ENCODE measurements at regions not wholly inside any gene's neighbourhood (a gene's known extent, or its start where the extent isn't known, plus 50 kb on each side); places are given as distances from the start of the nearest gene placed in this dataset.

DNA sequence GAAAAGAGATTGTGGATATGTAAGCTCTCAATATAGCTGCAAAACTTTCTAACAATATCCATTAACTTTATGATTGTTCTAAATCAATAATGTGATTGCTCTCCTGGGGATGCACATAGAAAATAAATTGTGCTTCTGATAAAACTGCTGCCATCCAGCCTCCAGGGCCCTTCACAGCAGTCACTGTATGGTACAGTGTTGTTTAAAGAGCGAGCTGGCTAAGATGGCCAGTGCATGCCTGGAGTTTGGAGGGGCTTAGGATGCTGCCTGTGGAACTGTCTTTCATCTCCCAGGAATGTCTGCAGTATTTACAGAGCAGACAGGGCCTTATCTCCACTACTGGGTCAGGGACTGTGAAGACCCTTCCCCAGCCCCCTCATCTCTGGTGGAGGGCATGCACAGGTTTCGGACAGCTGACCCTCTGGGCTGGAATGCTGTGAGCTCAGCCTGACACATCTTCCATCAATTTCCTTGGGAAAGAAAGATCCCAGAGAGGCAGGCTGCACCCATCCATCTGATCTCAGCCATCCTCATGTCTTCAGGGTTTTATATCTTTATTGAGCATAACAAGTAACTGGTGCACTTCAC is 137.0 kb downstream of the PLPP3 start:
- DNase-seq (ENCODE audit: low spot score), result no peak

DNA sequence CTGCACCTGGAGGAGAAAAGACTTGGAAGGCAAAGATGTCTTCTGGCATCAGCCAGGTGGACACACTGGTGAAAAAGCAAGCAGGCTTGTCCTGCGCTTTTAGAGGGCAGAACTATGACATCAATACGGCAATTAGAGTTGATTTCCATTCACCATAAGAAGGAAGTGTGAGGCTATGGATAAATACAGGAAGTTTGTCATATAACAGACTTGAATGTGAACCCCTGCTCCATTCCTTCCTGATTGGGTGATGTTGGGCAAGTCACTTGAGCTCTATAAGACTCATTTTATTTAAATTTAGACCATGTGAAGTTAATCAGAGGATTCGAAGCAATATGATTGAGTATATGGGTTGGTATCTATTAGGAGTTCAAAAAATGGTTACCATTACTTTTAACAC is 137.8 kb downstream of the PLPP3 start:
- DNase-seq (ENCODE audit: low spot score), result no peak

DNA sequence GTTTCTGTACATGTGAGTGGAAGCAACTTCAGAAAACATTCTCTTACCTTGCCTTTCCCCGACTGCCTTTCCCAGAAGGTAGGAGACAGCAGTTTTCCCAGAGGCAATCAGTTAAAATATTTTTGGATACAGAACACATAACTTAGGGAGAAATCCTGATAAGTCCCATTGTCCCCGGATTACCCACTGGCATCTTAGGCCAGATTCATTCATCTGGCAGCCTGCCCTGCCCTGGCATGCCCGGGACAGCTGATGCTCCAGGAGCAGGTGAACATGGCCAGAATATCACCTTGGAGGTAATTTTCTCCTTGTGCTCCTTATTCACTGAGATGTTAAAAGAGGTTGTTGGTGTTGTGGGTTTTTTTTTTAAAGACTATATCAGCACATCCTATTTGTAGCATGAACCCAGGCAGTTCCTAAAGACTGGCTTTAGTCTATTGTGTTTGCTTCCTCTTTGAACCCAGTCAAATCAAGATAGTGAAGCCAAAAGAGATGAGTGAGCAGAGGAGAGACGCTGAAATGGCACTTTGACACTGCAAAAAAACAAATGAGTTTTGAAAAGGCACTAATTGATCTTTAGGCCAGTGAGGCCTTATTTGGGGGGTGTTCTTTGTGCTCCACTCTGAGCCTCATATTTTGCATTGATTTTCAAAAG is 139.6 kb downstream of the PLPP3 start:
- no peak for DNase-seq (ENCODE audit: low spot score)

DNA sequence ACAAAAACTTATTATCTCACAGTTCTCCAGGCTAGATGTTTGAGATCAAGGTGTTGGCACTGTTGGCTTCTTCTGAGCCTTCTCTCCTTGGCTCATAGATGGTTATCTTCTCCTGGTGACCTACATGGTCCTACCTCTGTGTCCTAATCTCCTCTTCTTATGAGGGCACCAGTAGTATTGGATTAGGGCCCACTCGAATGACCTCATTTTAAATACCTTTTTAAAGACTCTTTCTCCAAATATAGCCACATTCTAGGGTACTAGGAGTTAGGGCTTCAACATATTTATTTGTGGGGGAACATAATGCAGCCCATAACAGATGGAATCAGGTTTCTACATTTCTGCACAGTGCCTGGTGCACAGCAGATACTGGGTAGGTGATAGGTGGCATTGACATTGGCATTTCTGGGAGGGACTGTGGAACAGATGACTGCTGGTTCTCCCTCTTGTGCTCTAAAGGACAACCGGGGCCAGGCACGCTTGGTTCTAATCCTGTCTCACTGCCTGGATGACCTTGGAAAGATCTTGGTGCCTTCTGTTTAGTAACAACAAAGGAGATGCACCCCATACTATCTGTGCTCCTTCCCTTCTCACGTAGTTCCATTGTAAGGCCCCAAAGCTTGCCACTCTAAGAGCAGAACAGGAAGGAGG is 140.3 kb downstream of the PLPP3 start:
- DNase-seq (ENCODE audit: low spot score), result no peak

DNA sequence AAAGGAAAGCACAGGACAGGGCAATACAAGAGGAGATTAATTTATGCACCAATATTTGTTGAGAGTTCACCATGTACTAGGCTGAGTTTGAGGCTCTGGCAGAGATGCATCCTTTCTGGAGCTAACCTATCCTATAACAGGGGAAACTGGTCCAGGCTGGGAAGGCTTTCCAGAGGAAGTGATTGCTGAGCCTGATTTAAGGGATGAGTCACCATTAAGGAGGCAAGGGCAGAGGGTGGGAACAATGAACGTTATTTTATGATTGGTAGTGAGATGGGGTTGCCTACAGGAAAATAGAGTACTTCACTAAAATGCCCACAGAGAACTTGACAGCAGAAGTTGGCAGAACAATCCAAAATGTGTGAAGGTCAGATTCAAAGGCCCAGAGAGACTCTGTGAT is 141.4 kb downstream of the PLPP3 start:
- peak; percentile 20 for DNase-seq (ENCODE audit: low spot score)

DNA sequence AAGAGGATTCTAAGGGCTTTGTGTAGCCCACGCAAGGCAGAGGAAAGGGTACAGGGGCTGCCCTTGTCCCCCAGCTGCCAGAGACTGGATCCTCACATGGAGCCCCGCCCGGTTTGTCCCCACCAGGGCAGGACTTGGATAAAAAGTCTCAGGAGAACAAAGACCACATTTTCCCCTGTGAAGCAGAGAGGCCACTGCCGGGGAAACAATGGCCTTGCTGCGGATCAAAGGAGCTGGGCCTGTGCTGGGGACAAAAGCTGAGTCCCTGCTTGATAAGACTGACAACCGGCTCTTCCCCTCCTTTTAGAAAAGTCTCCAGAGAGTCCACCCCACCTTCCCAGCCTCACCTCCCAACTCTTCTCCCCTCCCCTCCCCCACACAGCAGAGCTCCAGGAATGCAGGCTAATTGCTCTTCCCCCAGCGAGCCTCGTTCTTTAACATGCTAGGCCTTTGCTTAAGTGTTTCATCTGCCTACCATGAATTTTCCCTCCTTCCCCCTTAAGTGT is 142.4 kb downstream of the PLPP3 start:
- DNase-seq (ENCODE audit: low spot score), result no peak

DNA sequence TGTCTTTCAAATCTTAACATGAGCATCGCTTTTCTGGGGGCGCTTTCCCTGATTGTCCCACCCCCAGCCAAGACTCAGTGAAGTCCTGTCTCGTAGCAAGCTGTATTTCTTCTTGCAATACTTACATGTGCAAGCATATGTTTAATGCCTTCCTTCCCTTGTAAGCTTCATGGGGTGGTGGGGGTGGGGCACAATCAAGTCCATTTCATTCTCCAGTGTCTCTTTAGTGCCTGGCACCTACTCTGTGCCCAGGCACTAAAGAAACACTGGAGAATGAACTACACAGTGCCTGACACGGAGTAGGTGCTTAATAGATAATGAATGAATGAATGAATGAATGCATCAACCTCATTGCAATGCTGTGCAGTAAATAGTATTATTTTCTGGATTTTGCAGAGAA is 143.1 kb downstream of the PLPP3 start:
- no peak for DNase-seq (ENCODE audit: low spot score)

DNA sequence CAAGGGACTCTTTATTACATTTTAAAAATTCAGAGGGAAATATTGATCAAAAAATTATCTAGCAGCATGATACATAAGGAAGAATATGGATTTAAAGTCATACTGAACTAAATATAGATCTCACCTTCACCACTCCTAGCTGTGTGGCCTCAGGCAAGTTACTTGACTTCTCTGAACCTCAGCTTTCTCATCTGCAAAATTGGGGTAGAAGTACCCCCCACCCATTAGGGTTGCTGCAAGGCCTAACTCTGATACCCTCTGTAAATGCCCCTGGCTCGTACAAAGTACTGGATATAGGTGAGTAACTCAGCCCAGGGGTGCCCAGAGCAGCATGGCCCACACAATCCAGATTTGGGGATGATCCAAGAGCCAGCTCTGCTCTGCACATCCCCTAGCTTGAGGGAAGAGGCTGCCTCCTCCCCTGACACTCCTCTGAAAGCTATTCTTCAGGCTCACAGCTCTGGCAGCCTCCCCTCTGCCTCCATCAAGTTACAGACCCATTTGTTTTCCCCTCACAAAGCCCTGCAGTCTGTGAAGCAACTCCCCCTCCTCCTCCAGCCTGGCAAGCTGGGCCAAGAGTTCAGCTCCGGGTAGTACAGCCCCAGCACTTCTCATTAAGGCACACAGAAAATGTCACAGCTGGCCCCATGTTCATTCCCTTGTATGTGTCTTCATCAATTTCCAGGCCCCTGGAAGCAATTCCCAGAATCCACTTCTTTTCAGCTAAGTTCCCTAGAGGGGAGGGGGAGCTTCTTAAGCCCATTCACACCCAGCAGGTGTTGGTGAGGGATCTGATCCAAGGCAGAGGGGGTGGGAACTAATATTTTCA is 143.7 kb downstream of the PLPP3 start:
- DNase-seq (ENCODE audit: low spot score), result no peak

DNA sequence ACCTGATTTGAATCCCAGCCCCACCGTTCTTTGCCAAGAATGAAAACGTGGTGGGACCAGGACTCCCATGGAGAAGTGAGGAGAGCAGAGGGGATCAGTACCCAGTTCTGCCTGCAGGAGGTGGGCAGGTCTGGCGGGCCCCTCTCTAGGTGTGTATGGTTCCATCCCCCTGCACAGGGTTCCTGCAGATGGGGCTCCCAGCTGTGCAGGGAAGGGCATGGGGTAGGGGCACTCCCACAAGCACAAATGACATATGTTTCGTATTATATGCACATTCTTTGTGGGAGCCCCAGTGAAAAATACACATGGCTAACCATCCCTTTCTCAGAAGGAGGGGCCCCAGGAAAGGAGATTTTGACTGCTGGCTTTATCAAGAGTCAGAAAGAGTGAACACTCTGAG is 144.6 kb downstream of the PLPP3 start:
- DNase-seq (ENCODE audit: low spot score), result no peak

DNA sequence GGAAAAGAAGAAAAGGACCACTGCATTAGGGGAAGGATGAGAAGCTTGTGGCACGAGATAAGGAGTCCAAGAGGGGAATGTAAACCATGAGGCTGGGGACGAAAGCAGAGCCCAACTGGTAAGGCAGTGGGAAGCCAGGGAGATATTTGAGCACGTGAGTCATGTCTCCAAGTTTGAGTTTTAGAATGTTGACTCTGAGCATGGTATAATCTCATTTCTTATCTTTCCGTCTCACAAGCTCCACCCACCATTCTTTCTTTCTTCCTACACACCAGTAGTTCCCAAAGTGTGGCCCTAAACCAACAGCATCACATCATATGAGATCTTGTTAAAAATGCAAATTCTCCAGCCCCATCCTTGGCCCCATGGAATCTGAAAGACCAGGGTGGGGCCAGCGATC is 145.3 kb downstream of the PLPP3 start:
- no peak for DNase-seq (ENCODE audit: low spot score)

DNA sequence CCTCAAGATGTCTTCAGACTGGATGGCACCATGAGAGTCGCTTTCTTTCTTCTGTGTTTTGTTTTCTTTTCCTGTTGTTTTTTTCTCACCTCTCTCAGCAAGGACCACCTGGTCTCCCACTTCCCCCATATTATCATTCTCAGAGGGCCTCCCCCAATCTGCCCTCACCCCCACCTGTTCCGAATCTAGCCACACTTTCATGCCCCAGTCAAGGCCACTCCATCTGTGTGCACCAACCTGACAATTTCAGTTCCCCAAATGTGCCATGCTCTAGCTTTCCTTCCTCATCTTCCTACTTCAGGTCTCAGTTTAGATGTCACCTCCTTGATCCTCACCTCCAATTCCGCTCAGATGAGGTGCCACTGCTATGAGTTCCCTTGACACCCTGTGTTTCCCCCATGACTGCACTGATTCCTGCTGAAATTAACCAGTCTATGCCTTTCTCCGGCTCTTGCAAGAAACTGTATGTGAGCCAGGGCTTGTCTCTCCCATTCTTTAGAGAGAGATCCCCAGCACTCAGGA is 146.2 kb downstream of the PLPP3 start:
- no peak for DNase-seq (ENCODE audit: low spot score)

DNA sequence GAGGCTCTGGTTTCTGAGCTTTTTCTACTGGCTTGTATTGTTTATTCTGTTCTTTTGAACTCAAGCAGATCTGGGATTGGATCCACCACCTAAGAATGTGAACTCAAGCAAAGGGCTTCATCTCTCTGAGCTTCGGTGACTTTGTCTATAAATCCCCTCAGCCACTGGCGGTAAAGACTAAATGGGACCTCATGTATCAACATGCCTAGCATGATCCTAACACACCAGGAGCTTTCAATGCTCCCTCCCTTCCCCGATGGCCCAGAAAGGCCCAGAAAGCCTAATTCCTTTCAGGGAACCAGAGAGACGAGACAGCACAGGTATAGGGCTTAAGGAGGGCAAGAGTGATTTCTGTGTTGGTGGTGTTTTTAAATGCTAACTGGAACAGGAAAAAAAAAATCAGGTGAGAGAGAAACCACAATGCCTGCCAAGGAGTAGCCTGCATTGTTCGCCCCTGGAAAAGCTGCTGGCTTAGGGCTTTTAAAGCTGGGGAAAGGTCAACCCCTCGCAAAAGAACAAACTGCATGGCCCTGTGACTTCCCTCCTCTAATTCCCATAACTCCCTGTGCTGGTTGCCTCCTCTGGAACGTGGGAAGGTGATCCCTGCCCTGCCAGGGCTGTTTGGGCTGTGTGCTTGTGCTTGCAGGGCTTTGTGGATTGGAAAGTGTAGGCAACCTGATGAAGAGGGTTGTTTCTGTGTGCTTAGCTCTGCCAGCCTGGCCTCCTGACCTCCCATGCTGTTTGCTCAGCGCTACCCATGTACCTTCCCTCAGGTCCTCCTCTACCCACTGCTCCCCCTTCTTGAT is 147.0 kb downstream of the PLPP3 start:
- DNase-seq (ENCODE audit: low spot score), result no peak

DNA sequence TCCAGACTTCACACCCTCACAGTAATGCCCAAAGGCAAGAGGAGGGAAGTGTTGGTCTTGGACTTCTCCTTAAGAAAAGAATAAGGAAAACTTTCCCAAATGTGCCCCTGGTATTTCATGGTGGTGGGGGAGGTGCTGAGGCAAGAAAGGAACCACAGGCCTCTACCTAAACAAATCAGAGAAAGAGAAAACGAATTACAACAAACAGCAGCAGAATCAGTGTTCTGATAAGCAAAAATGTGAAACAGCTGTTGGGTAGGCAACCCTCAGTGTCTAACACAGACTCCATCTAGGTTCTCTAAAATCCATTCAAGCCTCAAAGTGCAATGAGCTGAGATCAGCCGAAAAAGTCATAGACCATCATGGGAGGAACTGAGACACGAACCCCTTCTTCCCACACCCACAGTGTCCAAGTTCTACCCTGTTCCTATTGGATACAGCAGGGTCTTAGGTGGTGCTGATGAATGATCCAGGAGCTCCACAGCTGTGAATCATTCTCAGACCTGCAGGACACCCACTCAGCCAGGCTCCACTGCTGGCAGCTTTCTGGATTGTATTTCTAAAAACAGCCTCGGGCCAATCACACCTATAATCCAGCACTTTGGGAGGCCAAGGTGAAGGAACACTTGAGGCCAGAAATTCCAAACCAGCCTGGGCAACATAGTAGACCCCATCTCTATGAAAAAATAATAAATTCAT is 149.1 kb downstream of the PLPP3 start:
- DNase-seq (ENCODE audit: low spot score), result no peak

DNA sequence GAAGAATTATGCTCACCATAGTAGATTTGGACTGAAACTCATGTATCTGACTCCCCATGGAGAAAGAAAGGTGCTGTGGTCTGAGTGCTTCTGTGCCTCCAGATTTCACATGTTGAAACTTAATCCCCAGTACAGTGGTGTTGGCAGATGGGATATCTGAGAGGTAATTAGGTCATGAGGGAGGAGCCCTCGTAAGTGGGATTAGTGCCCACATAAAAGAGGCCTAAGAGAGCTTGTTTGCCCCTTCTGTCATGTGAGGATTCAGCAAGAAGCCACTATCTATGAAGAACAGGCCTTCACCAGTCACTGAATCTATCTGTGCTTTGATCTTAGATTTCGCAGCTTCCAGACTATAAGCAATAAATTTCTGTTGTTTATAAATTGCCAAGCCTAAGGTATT is 150.1 kb downstream of the PLPP3 start:
- DNase-seq (ENCODE audit: low spot score), result no peak

DNA sequence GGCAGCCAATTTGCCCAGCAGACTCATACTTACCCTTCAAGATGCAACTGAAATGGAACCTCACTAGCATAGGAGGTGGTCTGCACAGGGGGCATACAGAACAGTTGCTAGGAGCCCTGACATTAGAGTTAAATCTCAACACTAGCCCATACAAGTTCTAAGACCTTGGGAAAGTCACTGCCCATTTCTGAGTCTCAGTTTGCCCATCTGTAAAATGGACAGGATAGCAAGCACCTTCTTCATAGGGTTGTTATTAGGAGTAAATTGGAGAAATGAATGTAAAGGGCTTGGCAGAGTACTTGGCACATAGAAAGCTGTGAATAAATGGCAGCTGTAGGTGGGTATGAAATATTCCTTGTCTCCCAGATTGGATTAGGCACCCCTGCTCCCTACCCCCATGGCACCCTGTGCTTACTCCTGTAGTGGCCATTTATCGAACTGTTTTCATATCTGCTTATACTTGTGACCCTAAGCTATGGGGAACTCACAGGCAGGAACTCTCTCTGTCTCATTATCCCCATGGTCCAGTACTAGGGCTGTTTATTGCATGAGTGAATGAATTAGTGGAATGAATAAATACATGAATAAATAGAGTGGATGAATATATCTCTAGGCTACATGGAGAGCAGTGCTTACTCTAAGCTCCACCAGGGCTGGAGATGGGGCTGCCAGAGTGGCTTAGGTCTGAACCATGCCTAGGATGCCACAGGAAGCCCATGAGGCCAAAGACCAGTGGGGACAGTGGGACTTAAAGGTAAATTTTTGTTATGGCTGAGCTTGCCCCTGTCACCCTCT is 152.6 kb downstream of the PLPP3 start:
- no peak for DNase-seq (ENCODE audit: low spot score)

DNA sequence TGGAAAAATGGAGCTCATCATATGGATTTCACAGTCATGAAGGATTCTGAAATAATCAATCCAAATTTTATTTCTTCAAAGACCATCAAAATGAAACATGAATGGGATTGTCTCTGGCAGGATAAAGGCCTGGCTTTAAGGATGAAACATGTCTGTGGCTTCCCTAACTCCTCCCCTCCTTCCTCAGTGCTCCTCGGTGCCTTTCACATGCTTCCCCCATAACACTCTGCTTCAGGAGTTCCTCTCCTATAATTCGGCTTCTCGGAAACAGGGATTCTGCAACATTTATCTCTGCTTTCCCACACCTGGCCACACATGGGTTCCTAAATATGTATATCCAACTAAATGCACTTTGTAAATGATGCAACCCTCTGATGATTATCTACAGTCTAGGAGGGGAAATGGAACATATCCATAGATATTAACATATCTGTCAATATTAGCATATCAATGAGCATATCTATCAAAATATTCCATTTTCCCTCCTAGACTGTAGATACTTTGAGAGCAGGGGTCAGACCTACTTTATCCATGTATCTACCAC is 153.8 kb downstream of the PLPP3 start:
- no peak for DNase-seq (ENCODE audit: low spot score)

DNA sequence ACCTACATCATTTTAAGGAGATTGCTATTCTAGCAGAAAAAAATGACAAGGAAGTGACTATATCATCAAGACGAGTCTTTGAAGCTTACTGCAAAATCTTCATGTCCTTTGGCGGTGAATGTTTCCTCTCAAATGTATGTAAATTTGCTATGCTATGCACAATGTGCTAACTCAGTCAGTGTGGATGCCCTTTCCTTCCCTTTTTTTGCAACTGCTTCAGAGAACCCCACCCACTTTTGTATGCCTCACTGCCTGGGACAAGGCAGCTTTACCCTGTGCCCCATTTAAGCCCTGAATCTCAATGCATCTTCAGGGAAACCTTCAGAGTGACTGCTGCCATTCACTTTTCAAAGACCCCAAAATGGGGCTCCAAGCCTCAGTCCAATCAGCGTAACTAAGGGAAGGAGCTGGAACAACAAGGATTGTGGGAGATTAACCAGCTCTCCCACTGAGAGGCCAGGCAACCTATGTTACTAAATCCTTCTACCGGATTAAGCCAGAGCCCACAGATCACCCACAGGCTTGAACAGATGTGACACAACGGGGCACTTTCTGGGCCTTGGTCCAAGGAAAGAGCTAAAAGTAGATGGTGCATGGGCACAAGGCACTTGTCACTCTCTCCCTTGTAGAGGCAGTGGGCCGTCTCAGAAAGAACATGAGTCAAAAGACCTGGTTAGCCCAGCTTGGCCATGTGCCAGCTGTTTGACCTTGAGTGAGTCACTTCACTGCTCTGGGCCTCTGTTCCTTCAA is 154.4 kb downstream of the PLPP3 start:
- DNase-seq (ENCODE audit: low spot score), result no peak

DNA sequence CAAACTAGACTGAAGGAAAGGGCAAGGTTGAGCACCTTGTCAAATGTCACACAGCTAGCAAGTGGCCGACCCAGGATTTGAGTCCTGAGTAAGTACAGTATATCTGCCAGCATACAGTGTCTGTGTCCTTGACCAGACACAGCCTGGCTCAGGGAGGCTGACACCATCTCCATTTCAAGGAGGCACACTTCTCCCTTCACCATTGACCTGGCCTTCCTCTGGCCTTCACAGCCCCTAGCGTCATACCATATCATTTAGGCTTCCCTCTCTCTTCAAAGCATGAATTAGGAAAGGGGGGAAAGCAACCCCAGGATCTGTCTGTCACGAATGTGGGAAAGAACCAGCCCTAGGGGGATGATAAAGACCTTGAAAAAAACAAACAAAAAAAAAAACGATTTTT is 155.6 kb downstream of the PLPP3 start:
- no peak for DNase-seq (ENCODE audit: low spot score)

DNA sequence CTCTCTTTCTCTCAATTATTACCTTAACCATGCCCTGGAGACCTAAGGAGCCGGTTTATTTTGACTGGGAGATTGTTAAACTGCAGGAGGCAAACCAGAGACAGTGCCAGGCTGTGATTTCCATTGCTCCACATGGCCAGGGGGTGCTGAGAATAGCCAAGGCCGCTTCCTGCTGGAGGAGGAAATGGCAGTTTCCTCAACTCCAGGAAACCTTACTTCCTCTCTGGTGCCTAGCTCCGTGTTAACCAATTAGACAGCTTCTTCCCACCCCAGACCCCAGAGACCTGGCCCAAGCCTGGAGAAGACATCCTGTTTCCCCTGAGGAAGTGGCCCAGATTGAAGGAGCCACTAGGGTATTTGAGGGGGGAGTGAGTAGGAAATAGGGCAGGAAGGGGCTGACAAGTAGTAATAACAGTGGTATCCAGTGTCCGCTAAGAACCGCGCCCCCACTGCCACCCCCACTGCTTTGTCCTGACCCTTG is 161.2 kb downstream of the PLPP3 start:
- DNase-seq (ENCODE audit: low spot score), result no peak

Data from AG08395 (cell line).